ENCODE measurements at regions not wholly inside any gene's neighbourhood (a gene's known extent, or its start where the extent isn't known, plus 50 kb on each side); places are given as distances from the start of the nearest gene placed in this dataset.

DNA sequence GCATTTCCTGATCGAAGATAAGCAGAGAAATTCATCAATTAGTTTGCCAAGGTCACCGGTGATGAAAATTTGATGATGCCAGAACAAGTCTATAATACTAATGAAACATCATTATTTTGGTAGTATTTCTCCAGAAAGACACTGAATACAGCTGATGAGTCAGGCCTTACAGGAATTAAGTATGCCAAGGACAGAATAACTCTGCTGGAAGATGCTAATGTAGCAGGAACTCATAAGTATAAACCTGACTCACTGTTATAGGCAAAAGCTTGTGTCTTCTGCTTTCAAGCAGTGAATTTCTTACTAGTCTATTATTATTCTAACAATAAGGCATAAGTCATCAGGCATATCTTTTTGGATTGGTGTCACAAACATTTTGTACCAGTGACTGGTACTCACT lies 1825.1 kb upstream of the IGFBP7 start:
- intact Hi-C loops (cut with DNase I) = no loop called here

DNA sequence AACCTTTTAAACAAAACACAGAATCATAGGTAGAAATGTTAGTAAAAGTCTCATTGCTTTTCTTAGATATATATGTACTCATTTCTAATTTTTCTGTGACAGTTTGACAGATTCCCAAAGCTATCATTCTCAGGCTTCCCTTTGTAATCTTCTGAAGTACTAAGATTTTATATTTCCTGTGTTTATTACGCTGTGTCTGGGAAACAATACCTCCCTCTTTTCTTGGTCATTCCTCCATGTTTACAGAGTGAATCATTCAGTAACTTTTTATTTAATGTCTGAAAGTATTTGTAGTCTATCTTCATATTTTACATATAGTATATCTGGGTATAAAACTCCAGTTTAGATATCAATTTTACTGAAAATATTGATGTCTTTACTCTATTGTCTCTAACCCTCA lies 1826.3 kb upstream of the IGFBP7 start:
- ATAC-seq (no peak), DNase-seq (no peak)
- 52 to 71% (median 69%) methylated on average over 1 of the region's 1 CpG for WGBS, 4 donors
- Histone ChIP-seq H3K4me3 (no peak overlapping the region), H3K9me3 (peaks cover 0 to 8% (median 0%) of the 10 kb centered on the region in 12 donors), H3K27me3 (no peaks in the 10 kb centered on the region), H3K27ac (no peak overlapping the region), H3K4me1 (no peaks in the 10 kb centered on the region), H3K36me3 (no peaks in the 10 kb centered on the region)
- TF ChIP-seq, protein P1, sequence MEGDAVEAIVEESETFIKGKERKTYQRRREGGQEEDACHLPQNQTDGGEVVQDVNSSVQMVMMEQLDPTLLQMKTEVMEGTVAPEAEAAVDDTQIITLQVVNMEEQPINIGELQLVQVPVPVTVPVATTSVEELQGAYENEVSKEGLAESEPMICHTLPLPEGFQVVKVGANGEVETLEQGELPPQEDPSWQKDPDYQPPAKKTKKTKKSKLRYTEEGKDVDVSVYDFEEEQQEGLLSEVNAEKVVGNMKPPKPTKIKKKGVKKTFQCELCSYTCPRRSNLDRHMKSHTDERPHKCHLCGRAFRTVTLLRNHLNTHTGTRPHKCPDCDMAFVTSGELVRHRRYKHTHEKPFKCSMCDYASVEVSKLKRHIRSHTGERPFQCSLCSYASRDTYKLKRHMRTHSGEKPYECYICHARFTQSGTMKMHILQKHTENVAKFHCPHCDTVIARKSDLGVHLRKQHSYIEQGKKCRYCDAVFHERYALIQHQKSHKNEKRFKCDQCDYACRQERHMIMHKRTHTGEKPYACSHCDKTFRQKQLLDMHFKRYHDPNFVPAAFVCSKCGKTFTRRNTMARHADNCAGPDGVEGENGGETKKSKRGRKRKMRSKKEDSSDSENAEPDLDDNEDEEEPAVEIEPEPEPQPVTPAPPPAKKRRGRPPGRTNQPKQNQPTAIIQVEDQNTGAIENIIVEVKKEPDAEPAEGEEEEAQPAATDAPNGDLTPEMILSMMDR (IDR thresholded peaks at IDR 0.05) = no peak
- no peak for TF ChIP-seq POLR2A (IDR thresholded peaks at IDR 0.05)
- intact Hi-C loops (cut with DNase I) = no loop called here

More for the DNA sequence above, 1825.1 kb upstream of the IGFBP7 start:
- no peak for TF ChIP-seq POLR2A (IDR thresholded peaks at IDR 0.05)
- TF ChIP-seq, protein P1 (IDR thresholded peaks at IDR 0.05) = no peak
- WGBS, 4 donors = 80 to 88% (median 87%) methylated on average over 2 of the region's 2 CpGs
- no peak overlapping the region for H3K27ac ChIP-seq
- ATAC-seq (no peak), DNase-seq (no peak)
- H3K27me3 ChIP-seq = no peaks in the 10 kb centered on the region
- H3K36me3 ChIP-seq = no peaks in the 10 kb centered on the region
- H3K4me3 ChIP-seq = no peak overlapping the region
- peaks cover 0 to 15% (median 0%) of the 10 kb centered on the region in 12 donors for H3K9me3 ChIP-seq
- H3K4me1 ChIP-seq = no peaks in the 10 kb centered on the region

DNA sequence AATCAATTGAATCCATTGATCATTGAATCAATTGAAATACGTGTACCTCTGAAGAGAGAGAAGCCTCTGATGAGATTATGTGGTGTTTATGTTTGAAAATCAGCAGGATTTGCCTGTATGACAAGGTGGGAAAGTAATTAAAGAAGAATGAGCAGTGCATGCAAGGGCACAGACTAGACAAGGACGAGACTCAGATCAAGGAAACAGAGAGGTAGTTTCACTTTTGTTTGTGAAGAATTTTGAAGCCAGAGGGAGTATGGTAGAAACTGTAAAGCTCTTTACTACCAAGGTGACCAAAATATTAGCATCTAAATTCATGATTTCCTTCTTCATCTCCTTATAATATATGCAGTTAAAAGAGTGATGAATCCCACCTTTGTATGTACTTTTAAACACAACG lies 1830.0 kb upstream of the IGFBP7 start:
- no peaks in the 10 kb centered on the region for H3K9me3 ChIP-seq
- no peaks in the 10 kb centered on the region for H3K4me1 ChIP-seq
- TF ChIP-seq, protein P1 (IDR thresholded peaks at IDR 0.05) = no peak
- TF ChIP-seq POLR2A (IDR thresholded peaks at IDR 0.05) = no peak
- DNase-seq (no peak), ATAC-seq (no peak)
- intact Hi-C loops (cut with DNase I) = no loop called here
- no peak overlapping the region for H3K27ac ChIP-seq
- H3K36me3 ChIP-seq = no peaks in the 10 kb centered on the region
- H3K27me3 ChIP-seq = no peaks in the 10 kb centered on the region
- 63 to 70% (median 67%) methylated on average over 3 of the region's 3 CpGs for WGBS, 4 donors
- H3K4me3 ChIP-seq = no peak overlapping the region

DNA sequence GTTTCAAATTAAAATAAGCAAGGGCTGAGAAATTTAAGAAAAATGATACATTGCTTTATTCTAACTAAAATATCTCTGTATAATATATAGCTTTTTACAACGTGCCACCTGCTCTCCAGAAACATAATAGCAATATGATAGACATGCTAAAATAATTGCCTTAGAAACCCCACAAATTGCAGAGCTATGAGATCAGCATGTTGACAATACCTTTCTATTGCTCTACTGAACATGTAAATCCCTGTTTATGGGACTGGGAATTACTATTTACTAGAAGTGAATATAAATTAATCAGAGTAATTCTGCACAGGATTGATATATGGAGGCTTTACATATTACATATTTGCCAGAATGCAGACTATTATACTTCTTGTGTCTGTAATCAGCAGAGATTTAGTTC lies 1831.1 kb upstream of the IGFBP7 start:
- Histone ChIP-seq H3K27ac (no peak overlapping the region), H3K4me1 (no peaks in the 10 kb centered on the region), H3K4me3 (no peak overlapping the region), H3K27me3 (no peaks in the 10 kb centered on the region), H3K9me3 (no peaks in the 10 kb centered on the region), H3K36me3 (no peaks in the 10 kb centered on the region)
- 57 to 71% (median 65%) methylated on average over 1 of the region's 1 CpG for WGBS, 4 donors
- no peak for ATAC-seq
- no peak for TF ChIP-seq POLR2A (IDR thresholded peaks at IDR 0.05)
- TF ChIP-seq, protein P1 (IDR thresholded peaks at IDR 0.05) = no peak
- intact Hi-C loops (cut with DNase I) = no loop called here
- no peak for DNase-seq

All from heart left ventricle (tissue), 16 donors.